ENCODE measurements at regions not wholly inside any gene's neighbourhood (a gene's known extent, or its start where the extent isn't known, plus 50 kb on each side); places are given as distances from the start of the nearest gene placed in this dataset.

DNA sequence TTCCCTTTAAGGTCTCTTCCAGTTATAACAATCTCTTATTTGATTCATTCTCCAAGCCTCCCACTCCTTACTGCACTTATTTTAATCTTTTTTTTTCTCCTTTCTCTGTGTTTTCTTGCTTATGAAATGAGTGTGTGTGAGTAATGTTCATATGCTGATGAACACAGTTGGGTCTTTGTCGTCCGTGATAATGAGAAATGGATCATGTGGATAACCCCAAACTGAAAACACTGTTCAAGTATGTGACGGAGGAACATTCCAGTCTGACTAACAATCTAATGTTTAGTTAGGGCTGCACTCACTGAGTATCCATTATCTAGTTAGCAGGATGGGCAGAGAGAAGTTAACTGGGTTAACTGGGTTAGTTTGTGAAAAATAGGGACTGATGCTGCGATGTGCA is 253.1 kb upstream of the DUSP10 start:
- H3K9me3 ChIP-seq (ENCODE audit: low read length): no peaks in the 10 kb centered on the region
- H4K20me1 ChIP-seq (ENCODE audit: low read length): no peaks in the 10 kb centered on the region
- H3K27ac ChIP-seq (ENCODE audit: low read length): no peak overlapping the region
- no peaks in the 10 kb centered on the region for H3K36me3 ChIP-seq (ENCODE audit: low read depth, low read length)
- H3K9me2 ChIP-seq (replicated peaks; ENCODE audit: low read length): no peaks in the 10 kb centered on the region
- no peaks in the 10 kb centered on the region for H3F3A ChIP-seq (ENCODE audit: low read length, unreplicated experiment)
- no peaks in the 10 kb centered on the region for H3K79me2 ChIP-seq (ENCODE audit: low read length)
- no peak overlapping the region for H3K9ac ChIP-seq (ENCODE audit: low read length)
- no peak overlapping the region for H3K4me3 ChIP-seq (ENCODE audit: low read length)
- POLR2A ChIA-PET (ENCODE audit: unreplicated experiment): interaction anchor here (0.6 kb wide), 1 partner anchor 23 kb away, joined by 8 read pairs; no protein-coding TSS in a partner anchor
- no peak overlapping the region for H2AFZ ChIP-seq (ENCODE audit: low read length)
- no peak for DNase-seq
- TF ChIP-seq EZH2phosphoT487 (IDR thresholded peaks at IDR 0.05; ENCODE audit: borderline replicate concordance, low read length): no peak
- TF ChIP-seq EZH2 (IDR thresholded peaks at IDR 0.05; ENCODE audit: low read length, unreplicated experiment): no peak
- TF ChIP-seq, protein P1, sequence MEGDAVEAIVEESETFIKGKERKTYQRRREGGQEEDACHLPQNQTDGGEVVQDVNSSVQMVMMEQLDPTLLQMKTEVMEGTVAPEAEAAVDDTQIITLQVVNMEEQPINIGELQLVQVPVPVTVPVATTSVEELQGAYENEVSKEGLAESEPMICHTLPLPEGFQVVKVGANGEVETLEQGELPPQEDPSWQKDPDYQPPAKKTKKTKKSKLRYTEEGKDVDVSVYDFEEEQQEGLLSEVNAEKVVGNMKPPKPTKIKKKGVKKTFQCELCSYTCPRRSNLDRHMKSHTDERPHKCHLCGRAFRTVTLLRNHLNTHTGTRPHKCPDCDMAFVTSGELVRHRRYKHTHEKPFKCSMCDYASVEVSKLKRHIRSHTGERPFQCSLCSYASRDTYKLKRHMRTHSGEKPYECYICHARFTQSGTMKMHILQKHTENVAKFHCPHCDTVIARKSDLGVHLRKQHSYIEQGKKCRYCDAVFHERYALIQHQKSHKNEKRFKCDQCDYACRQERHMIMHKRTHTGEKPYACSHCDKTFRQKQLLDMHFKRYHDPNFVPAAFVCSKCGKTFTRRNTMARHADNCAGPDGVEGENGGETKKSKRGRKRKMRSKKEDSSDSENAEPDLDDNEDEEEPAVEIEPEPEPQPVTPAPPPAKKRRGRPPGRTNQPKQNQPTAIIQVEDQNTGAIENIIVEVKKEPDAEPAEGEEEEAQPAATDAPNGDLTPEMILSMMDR (conservative IDR thresholded peaks at IDR 0.05; ENCODE audit: low read depth, low read length): no peak
- intact Hi-C loops (cut with micrococcal nuclease): no loop called here
- H3K4me2 ChIP-seq (ENCODE audit: low read length): no peak overlapping the region
- H3K27me3 ChIP-seq (ENCODE audit: low read length): no peaks in the 10 kb centered on the region
- no TSS peak for BruUV-seq (replicated peaks)
- CTCF ChIA-PET: no interaction called here
- ATAC-seq: no peak
- H3K4me1 ChIP-seq (ENCODE audit: insufficient read depth, low read length): peaks cover 15% of the 10 kb centered on the region

DNA sequence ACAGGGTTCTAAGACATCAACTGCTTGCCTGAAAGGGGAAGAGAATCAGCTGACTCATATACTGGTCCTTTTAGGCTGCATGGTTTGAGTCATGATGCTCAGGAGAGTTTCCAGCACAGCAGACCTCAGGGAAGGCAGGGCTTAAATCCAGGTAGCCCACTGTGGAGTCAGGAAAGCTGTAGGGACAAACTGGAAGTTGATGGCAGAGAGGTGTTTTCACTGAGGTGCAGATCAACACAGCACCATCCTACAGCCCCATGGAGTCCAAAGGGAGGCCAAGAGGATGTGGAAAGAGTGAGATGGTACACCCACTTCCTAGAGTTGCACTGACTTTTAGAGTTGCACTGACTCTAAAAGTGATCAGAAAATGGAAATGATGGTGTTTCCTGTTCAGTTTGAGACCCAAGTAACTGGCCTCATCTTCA is 252.4 kb upstream of the DUSP10 start:
- DNase-seq: peak; percentile 38

DNA sequence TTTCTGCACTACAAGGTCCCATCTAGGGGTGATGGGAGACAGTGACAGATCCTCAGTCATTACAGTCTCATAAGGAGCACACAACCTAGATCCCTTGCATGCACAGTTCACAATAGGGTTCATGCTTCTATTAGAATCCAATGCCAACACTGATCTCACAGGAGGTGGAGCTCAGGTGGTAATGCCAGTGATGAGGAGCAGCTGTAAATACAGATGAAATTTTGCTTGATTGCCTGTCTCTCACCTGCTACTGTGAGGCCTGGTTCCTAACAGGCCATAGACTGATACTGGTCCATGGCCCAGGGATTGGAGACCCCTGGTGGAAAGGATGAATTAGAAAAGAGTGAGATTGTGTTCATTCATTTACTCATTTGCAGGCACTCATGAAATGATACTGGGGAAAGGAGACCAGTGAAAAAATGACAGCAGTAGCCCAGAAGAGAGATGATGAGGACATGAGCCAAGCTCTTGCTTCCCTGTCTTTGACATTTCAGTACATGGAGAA is 251.6 kb upstream of the DUSP10 start:
- Histone ChIP-seq H2AFZ (ENCODE audit: low read length) (no peak overlapping the region), H3K27me3 (ENCODE audit: low read length) (no peaks in the 10 kb centered on the region), H3K9me3 (ENCODE audit: low read length) (no peaks in the 10 kb centered on the region), H3K4me2 (ENCODE audit: low read length) (no peak overlapping the region), H4K20me1 (ENCODE audit: low read length) (no peaks in the 10 kb centered on the region), H3K79me2 (ENCODE audit: low read length) (no peaks in the 10 kb centered on the region), H3K9me2 (replicated peaks; ENCODE audit: low read length) (no peaks in the 10 kb centered on the region), H3K27ac (ENCODE audit: low read length) (no peak overlapping the region), H3K36me3 (ENCODE audit: low read depth, low read length) (no peaks in the 10 kb centered on the region), H3K9ac (ENCODE audit: low read length) (no peak overlapping the region), H3K4me3 (ENCODE audit: low read length) (no peak overlapping the region), H3F3A (ENCODE audit: low read length, unreplicated experiment) (no peaks in the 10 kb centered on the region), H3K4me1 (ENCODE audit: insufficient read depth, low read length) (peaks cover 26% of the 10 kb centered on the region)
- ChIA-PET CTCF (no interaction called here), POLR2A (ENCODE audit: unreplicated experiment) (no interaction called here)
- DNase-seq: no peak
- no peak; the same call in 1 of the 2 replicates for ATAC-seq
- TF ChIP-seq EZH2 (IDR thresholded peaks at IDR 0.05; ENCODE audit: low read length, unreplicated experiment): no peak
- TF ChIP-seq EZH2phosphoT487 (IDR thresholded peaks at IDR 0.05; ENCODE audit: borderline replicate concordance, low read length): no peak
- TF ChIP-seq, protein P1 (conservative IDR thresholded peaks at IDR 0.05; ENCODE audit: low read depth, low read length): peak; percentile 45
- intact Hi-C loops (cut with micrococcal nuclease): no loop called here
- BruUV-seq (replicated peaks): no TSS peak

More for the DNA sequence above, 252.4 kb upstream of the DUSP10 start:
- Histone ChIP-seq H3K79me2 (ENCODE audit: low read length) (no peaks in the 10 kb centered on the region), H4K20me1 (ENCODE audit: low read length) (no peaks in the 10 kb centered on the region), H3F3A (ENCODE audit: low read length, unreplicated experiment) (no peaks in the 10 kb centered on the region), H3K9me2 (replicated peaks; ENCODE audit: low read length) (no peaks in the 10 kb centered on the region), H3K4me1 (ENCODE audit: insufficient read depth, low read length) (peaks cover 22% of the 10 kb centered on the region), H3K9ac (ENCODE audit: low read length) (no peak overlapping the region), H3K36me3 (ENCODE audit: low read depth, low read length) (no peaks in the 10 kb centered on the region), H3K27ac (ENCODE audit: low read length) (no peak overlapping the region), H3K4me2 (ENCODE audit: low read length) (no peak overlapping the region), H3K9me3 (ENCODE audit: low read length) (no peaks in the 10 kb centered on the region), H3K4me3 (ENCODE audit: low read length) (no peak overlapping the region), H3K27me3 (ENCODE audit: low read length) (no peaks in the 10 kb centered on the region), H2AFZ (ENCODE audit: low read length) (no peak overlapping the region)
- no peak for ATAC-seq
- POLR2A ChIA-PET (ENCODE audit: unreplicated experiment): no interaction called here
- TF ChIP-seq EZH2phosphoT487 (IDR thresholded peaks at IDR 0.05; ENCODE audit: borderline replicate concordance, low read length) (no peak), EZH2 (IDR thresholded peaks at IDR 0.05; ENCODE audit: low read length, unreplicated experiment) (no peak)
- TF ChIP-seq, protein P1 (conservative IDR thresholded peaks at IDR 0.05; ENCODE audit: low read depth, low read length): no peak
- CTCF ChIA-PET: no interaction called here
- no TSS peak for BruUV-seq (replicated peaks)
- intact Hi-C loops (cut with micrococcal nuclease): no loop called here

Data from PC-3 (cell line).